Esophagus (tissue), 2 donors: ENCODE measurements at regions not wholly inside any gene's neighbourhood (a gene's known extent, or its start where the extent isn't known, plus 50 kb on each side); places are given as distances from the start of the nearest gene placed in this dataset.
"Not testable (repeated sequence)": the region's sequence is repeated elsewhere in the genome, so short reads cannot be mapped to it uniquely, and the experiment has no call there.

ENCODE experiments used
- H3K27ac ChIP-seq, 2 donors: one replicate each; pipeline ENCODE4 v1.5.1; 2013; ENCODE audit warnings: low read depth in 2 of 2, mild to moderate bottlenecking in 2 of 2, inconsistent platforms in 1 of 2, low read length in 1 of 2, moderate library complexity in 1 of 2
- H3K27me3 ChIP-seq, 2 donors: one replicate each; pipeline ENCODE4 v1.6.1; 2013; ENCODE audit warnings: low read length in 2 of 2, control low read depth in 1 of 2, mild to moderate bottlenecking in 1 of 2; ENCODE audit not compliant: insufficient read depth in 2 of 2, control insufficient read depth in 1 of 2
- H3K36me3 ChIP-seq, 2 donors: one replicate each; pipeline ENCODE4 v1.6.1; 2013; ENCODE audit warnings: low read length in 1 of 2; ENCODE audit not compliant: control insufficient read depth in 2 of 2, insufficient read depth in 2 of 2
- H3K4me1 ChIP-seq, 2 donors: one replicate each; pipeline ENCODE4 v1.6.1; 2013; ENCODE audit warnings: low read length in 1 of 2; ENCODE audit not compliant: control insufficient read depth in 2 of 2, insufficient read depth in 2 of 2
- H3K4me3 ChIP-seq, 2 donors: one replicate each; pipeline ENCODE4 v1.5.1; 2013; ENCODE audit warnings: low read length in 2 of 2, mild to moderate bottlenecking in 2 of 2, low read depth in 1 of 2, moderate library complexity in 1 of 2
- H3K9me3 ChIP-seq, 2 donors: one replicate each; pipeline ENCODE4 v1.6.1; 2013; ENCODE audit warnings: mild to moderate bottlenecking in 2 of 2, low read depth in 1 of 2, low read length in 1 of 2, moderate library complexity in 1 of 2; ENCODE audit not compliant: control insufficient read depth in 2 of 2, insufficient read depth in 1 of 2
- WGBS, 2 donors: extraction: QIAGEN DNeasy Blood & Tissue Kit; methylation state at CpG; one replicate each; pipeline ENCODE4 v1.1.7; 2013; 5-methylcytosine and 5-hydroxymethylcytosine counted together
- donor health status: healthy with polysubstance abuse.
- donor health status: Bipolar disorder and iron deficiency.

- not testable (repeated sequence) for H3K27ac ChIP-seq, H3K27me3 ChIP-seq, H3K4me3 ChIP-seq, H3K36me3 ChIP-seq, H3K4me1 ChIP-seq, H3K9me3 ChIP-seq
- 87 to 94% methylated on average over 5 to 7 of the region's 7 CpGs for WGBS, 2 donors
Measured at GRCh38 chr2:87258887-87259286, 237.2 kb upstream of the PLGLB1 start.

GRCh38 chr2:87262184-87262702 lies 240.6 kb upstream of the PLGLB1 start:
- H3K27ac ChIP-seq, H3K9me3 ChIP-seq, H3K4me3 ChIP-seq, H3K4me1 ChIP-seq, H3K27me3 ChIP-seq, H3K36me3 ChIP-seq: not testable (repeated sequence)
- 86 to 92% methylated on average over 3 of the region's 4 CpGs for WGBS, 2 donors

GRCh38 chr2:87263868-87264518 lies 242.3 kb upstream of the PLGLB1 start:
- not testable (repeated sequence) for H3K4me3 ChIP-seq, H3K9me3 ChIP-seq, H3K27me3 ChIP-seq, H3K4me1 ChIP-seq, H3K27ac ChIP-seq, H3K36me3 ChIP-seq
- 0% methylated on average over 1 of the region's 3 CpGs; no CpG with 5 or more reads in 1 of the 2 donors for WGBS, 2 donors

- H3K9me3 ChIP-seq, H3K27ac ChIP-seq, H3K36me3 ChIP-seq, H3K4me1 ChIP-seq, H3K27me3 ChIP-seq, H3K4me3 ChIP-seq: not testable (repeated sequence)
- WGBS, 2 donors, result 57 to 75% methylated on average over 2 of the region's 2 CpGs
Measured at GRCh38 chr2:87275192-87275591, 253.5 kb upstream of the PLGLB1 start.

GRCh38 chr2:87275974-87276629 lies 254.5 kb upstream of the PLGLB1 start:
- H3K4me1 ChIP-seq, H3K27me3 ChIP-seq, H3K27ac ChIP-seq, H3K4me3 ChIP-seq, H3K36me3 ChIP-seq, H3K9me3 ChIP-seq: not testable (repeated sequence)
- 65 to 81% methylated on average over 5 of the region's 5 CpGs for WGBS, 2 donors

GRCh38 chr2:87276673-87277072 lies 255.0 kb upstream of the PLGLB1 start:
- not testable (repeated sequence) for H3K27me3 ChIP-seq, H3K9me3 ChIP-seq, H3K4me1 ChIP-seq, H3K27ac ChIP-seq, H3K36me3 ChIP-seq, H3K4me3 ChIP-seq
- WGBS, 2 donors, result 60 to 62% methylated on average over 1 of the region's 2 CpGs

- H3K36me3 ChIP-seq, H3K4me1 ChIP-seq, H3K9me3 ChIP-seq, H3K27ac ChIP-seq, H3K4me3 ChIP-seq, H3K27me3 ChIP-seq: not testable (repeated sequence)
- no CpG with 5 or more reads among the region's 3 CpGs for WGBS, 2 donors
Measured at GRCh38 chr2:87277734-87278133, 256.1 kb upstream of the PLGLB1 start.

- not testable (repeated sequence) for H3K9me3 ChIP-seq, H3K4me3 ChIP-seq, H3K4me1 ChIP-seq, H3K36me3 ChIP-seq, H3K27ac ChIP-seq, H3K27me3 ChIP-seq
- WGBS, 2 donors, result 93% methylated on average over 4 of the region's 10 CpGs
Measured at GRCh38 chr2:87280596-87281355, 259.1 kb upstream of the PLGLB1 start.

GRCh38 chr2:87283735-87284470 lies 262.3 kb upstream of the PLGLB1 start:
- H3K4me1 ChIP-seq, H3K27me3 ChIP-seq, H3K36me3 ChIP-seq, H3K27ac ChIP-seq, H3K9me3 ChIP-seq, H3K4me3 ChIP-seq: not testable (repeated sequence)
- 85 to 90% methylated on average over 15 to 18 of the region's 18 CpGs for WGBS, 2 donors
